CD4-positive, alpha-beta memory T cell (primary cell): ENCODE measurements at regions not wholly inside any gene's neighbourhood (a gene's known extent, or its start where the extent isn't known, plus 50 kb on each side); places are given as distances from the start of the nearest gene placed in this dataset.

Experiments used
- CTCF ChIA-PET: fragments of 350-600 bp; sonication (Branson Sonifier 250); formaldehyde crosslinking; loops from one replicate; lab custom pipeline; 2021; ENCODE audit warnings: inconsistent platforms; ENCODE audit not compliant: partially characterized antibody; lab: Charles Lee
- POLR2A ChIA-PET: fragments of 350-600 bp; sonication (Branson Sonifier 250); formaldehyde crosslinking; loops from one replicate; lab custom pipeline; 2021; ENCODE audit not compliant: partially characterized antibody; lab: Charles Lee
- DNase-seq, 5 donors: peaks; one replicate each; pipeline versions ENCODE4 v3.0.0 to v3.0.0-alpha.2; 2020 to 2022; ENCODE audit warnings: mixed read lengths in 1 of 5
- H3K27ac ChIP-seq: one replicate; pipeline ENCODE4 v1.7.0; 2013; ENCODE audit warnings: low read depth, low read length
- H3K27me3 ChIP-seq: 2 replicates; pipeline ENCODE4 v1.7.0; 2013; ENCODE audit warnings: mild to moderate bottlenecking, low read length, moderate library complexity; ENCODE audit not compliant: insufficient read depth
- H3K36me3 ChIP-seq: 2 replicates; pipeline ENCODE4 v1.7.0; 2013; ENCODE audit warnings: mild to moderate bottlenecking, low read length, moderate library complexity; ENCODE audit not compliant: insufficient read depth
- H3K4me1 ChIP-seq: 2 replicates; pipeline ENCODE4 v1.7.0; 2013; ENCODE audit warnings: mild to moderate bottlenecking, low read length, moderate library complexity; ENCODE audit not compliant: insufficient read depth
- H3K4me3 ChIP-seq, 2 donors: one replicate each; pipeline ENCODE4 v1.7.0; 2013; ENCODE audit warnings: low read length in 2 of 2, mild to moderate bottlenecking in 1 of 2
- H3K9me3 ChIP-seq, 2 donors: one replicate each; pipeline ENCODE4 v1.7.0; 2013; ENCODE audit warnings: low read length in 2 of 2, control low read depth in 1 of 2; ENCODE audit not compliant: control insufficient read depth in 1 of 2
- H3K27ac Mint-ChIP-seq, 7 donors: one replicate each; pipeline ENCODE4 v1.8.0; 2020 to 2021; ENCODE audit warnings: mixed read lengths in 7 of 7, mild to moderate bottlenecking in 6 of 7, inconsistent platforms in 3 of 7, moderate library complexity in 3 of 7
- H3K27me3 Mint-ChIP-seq, 2 donors: one replicate each; pipeline ENCODE4 v1.8.0; 2020 to 2021; ENCODE audit warnings: mixed read lengths in 2 of 2
- H3K36me3 Mint-ChIP-seq, 2 donors: one replicate each; pipeline ENCODE4 v1.8.0; 2020 to 2021; ENCODE audit warnings: mixed read lengths in 2 of 2, inconsistent platforms in 1 of 2, mild to moderate bottlenecking in 1 of 2
- H3K4me1 Mint-ChIP-seq, 4 donors: one replicate each; pipeline ENCODE4 v1.8.0; 2020 to 2021; ENCODE audit warnings: mixed read lengths in 4 of 4, mild to moderate bottlenecking in 1 of 4
- H3K4me3 Mint-ChIP-seq, 8 donors: one replicate each; pipeline ENCODE4 v1.8.0; 2020 to 2021; ENCODE audit warnings: mixed read lengths in 8 of 8, mild to moderate bottlenecking in 7 of 8, moderate library complexity in 6 of 8, inconsistent platforms in 3 of 8
- H3K9me3 Mint-ChIP-seq, 8 donors: one replicate each; pipeline ENCODE4 v1.8.0; 2020 to 2021; ENCODE audit warnings: mixed read lengths in 8 of 8, mild to moderate bottlenecking in 5 of 8, inconsistent platforms in 3 of 8, moderate library complexity in 1 of 8
- intact Hi-C: fragments of 100-400 bp; cut with micrococcal nuclease; formaldehyde crosslinking; loops from one replicate; pipeline ENCODE4 v1.15.1; 2023

- Mint-ChIP-seq H3K9me3 (peaks cover 1 to 12% (median 5%) of the 10 kb centered on the region in 8 donors), H3K4me1 (no peaks in the 10 kb centered on the region), H3K27ac (no peak overlapping the region), H3K4me3 (no peak overlapping the region), H3K27me3 (no peaks in the 10 kb centered on the region), H3K36me3 (no peaks in the 10 kb centered on the region)
- Histone ChIP-seq H3K4me1 (no peaks in the 10 kb centered on the region), H3K4me3 (no peak overlapping the region), H3K27ac (no peak overlapping the region), H3K36me3 (no peaks in the 10 kb centered on the region), H3K9me3 (no peaks in the 10 kb centered on the region), H3K27me3 (no peaks in the 10 kb centered on the region)
- intact Hi-C loops: no loop called here
- ChIA-PET POLR2A (no interaction called here), CTCF (no interaction called here)
- no peak for DNase-seq
These were observed 1310.0 kb upstream of the ZEB2 start for GRCh38 chr2:145829931-145830330.

- Histone ChIP-seq H3K4me3 (no peak overlapping the region), H3K4me1 (no peaks in the 10 kb centered on the region), H3K27ac (no peak overlapping the region), H3K36me3 (no peaks in the 10 kb centered on the region), H3K27me3 (no peaks in the 10 kb centered on the region), H3K9me3 (no peaks in the 10 kb centered on the region)
- Mint-ChIP-seq H3K27ac (no peak overlapping the region), H3K9me3 (peaks cover 1 to 11% (median 6%) of the 10 kb centered on the region in 8 donors), H3K36me3 (no peaks in the 10 kb centered on the region), H3K27me3 (no peaks in the 10 kb centered on the region), H3K4me1 (no peaks in the 10 kb centered on the region), H3K4me3 (no peak overlapping the region)
- ChIA-PET CTCF (no interaction called here), POLR2A (no interaction called here)
- intact Hi-C loops: no loop called here
- no peak for DNase-seq
These were observed 1307.3 kb upstream of the ZEB2 start for GRCh38 chr2:145827235-145827634.

GRCh38 chr2:145824384-145824783, 1304.5 kb upstream of the ZEB2 start:
- intact Hi-C loops: no loop called here
- H3K4me1 Mint-ChIP-seq: no peaks in the 10 kb centered on the region
- no peak overlapping the region for H3K4me3 ChIP-seq
- H3K4me3 Mint-ChIP-seq: no peak overlapping the region
- no peaks in the 10 kb centered on the region for H3K27me3 ChIP-seq
- no peak overlapping the region for H3K27ac ChIP-seq
- ChIA-PET CTCF (no interaction called here), POLR2A (no interaction called here)
- H3K27me3 Mint-ChIP-seq: no peaks in the 10 kb centered on the region
- no peaks in the 10 kb centered on the region for H3K36me3 Mint-ChIP-seq
- H3K36me3 ChIP-seq: no peaks in the 10 kb centered on the region
- H3K9me3 ChIP-seq: no peaks in the 10 kb centered on the region
- no peak overlapping the region for H3K27ac Mint-ChIP-seq
- no peaks in the 10 kb centered on the region for H3K4me1 ChIP-seq
- peaks cover 0 to 15% (median 9%) of the 10 kb centered on the region in 8 donors for H3K9me3 Mint-ChIP-seq
- DNase-seq: no peak

- no peak overlapping the region for H3K27ac ChIP-seq
- ChIA-PET POLR2A (no interaction called here), CTCF (no interaction called here)
- H3K36me3 Mint-ChIP-seq: no peaks in the 10 kb centered on the region
- no peaks in the 10 kb centered on the region for H3K27me3 Mint-ChIP-seq
- no peaks in the 10 kb centered on the region for H3K27me3 ChIP-seq
- H3K4me1 ChIP-seq: no peaks in the 10 kb centered on the region
- no peak overlapping the region for H3K4me3 Mint-ChIP-seq
- intact Hi-C loops: no loop called here
- no peak overlapping the region for H3K27ac Mint-ChIP-seq
- no peak for DNase-seq
- H3K36me3 ChIP-seq: no peaks in the 10 kb centered on the region
- H3K9me3 ChIP-seq: no peaks in the 10 kb centered on the region
- H3K9me3 Mint-ChIP-seq: peaks cover 0 to 11% (median 5%) of the 10 kb centered on the region in 8 donors
- no peaks in the 10 kb centered on the region for H3K4me1 Mint-ChIP-seq
- H3K4me3 ChIP-seq: no peak overlapping the region
These were observed 1303.1 kb upstream of the ZEB2 start for GRCh38 chr2:145822892-145823534.

- no peak overlapping the region for H3K27ac Mint-ChIP-seq
- no peaks in the 10 kb centered on the region for H3K4me1 ChIP-seq
- no peaks in the 10 kb centered on the region for H3K27me3 ChIP-seq
- ChIA-PET POLR2A (no interaction called here), CTCF (no interaction called here)
- H3K27ac ChIP-seq: no peak overlapping the region
- no peaks in the 10 kb centered on the region for H3K4me1 Mint-ChIP-seq
- H3K27me3 Mint-ChIP-seq: no peaks in the 10 kb centered on the region
- no peak overlapping the region for H3K4me3 Mint-ChIP-seq
- H3K36me3 ChIP-seq: no peaks in the 10 kb centered on the region
- no peaks in the 10 kb centered on the region for H3K36me3 Mint-ChIP-seq
- H3K9me3 Mint-ChIP-seq: peaks cover 0 to 8% (median 2%) of the 10 kb centered on the region in 8 donors
- no peak for DNase-seq
- intact Hi-C loops: no loop called here
- no peak overlapping the region for H3K4me3 ChIP-seq
- no peaks in the 10 kb centered on the region for H3K9me3 ChIP-seq
These were observed 1300.7 kb upstream of the ZEB2 start for GRCh38 chr2:145820651-145821050.

- H3K9me3 ChIP-seq: no peaks in the 10 kb centered on the region
- POLR2A ChIA-PET: no interaction called here
- CTCF ChIA-PET: no interaction called here
- Mint-ChIP-seq H3K4me3 (no peak overlapping the region), H3K4me1 (no peaks in the 10 kb centered on the region), H3K27me3 (no peaks in the 10 kb centered on the region), H3K27ac (no peak overlapping the region), H3K9me3 (peaks cover 0 to 8% (median 2%) of the 10 kb centered on the region in 8 donors), H3K36me3 (no peaks in the 10 kb centered on the region)
- no peaks in the 10 kb centered on the region for H3K27me3 ChIP-seq
- intact Hi-C loops: no loop called here
- no peak for DNase-seq
- H3K4me3 ChIP-seq: no peak overlapping the region
- no peaks in the 10 kb centered on the region for H3K4me1 ChIP-seq
- no peaks in the 10 kb centered on the region for H3K36me3 ChIP-seq
- H3K27ac ChIP-seq: no peak overlapping the region
These were observed 1299.1 kb upstream of the ZEB2 start for GRCh38 chr2:145818890-145819504.

GRCh38 chr2:145815933-145816332, 1296.0 kb upstream of the ZEB2 start:
- ChIA-PET POLR2A (no interaction called here), CTCF (no interaction called here)
- Histone ChIP-seq H3K27ac (no peak overlapping the region), H3K27me3 (no peaks in the 10 kb centered on the region), H3K9me3 (no peaks in the 10 kb centered on the region), H3K36me3 (no peaks in the 10 kb centered on the region), H3K4me1 (no peaks in the 10 kb centered on the region), H3K4me3 (no peak overlapping the region)
- Mint-ChIP-seq H3K36me3 (no peaks in the 10 kb centered on the region), H3K9me3 (peaks cover 0 to 8% (median 2%) of the 10 kb centered on the region in 8 donors), H3K4me1 (no peaks in the 10 kb centered on the region), H3K27me3 (no peaks in the 10 kb centered on the region), H3K27ac (no peak overlapping the region), H3K4me3 (no peak overlapping the region)
- DNase-seq: no peak
- intact Hi-C loops: no loop called here
